IgD-negative memory B cell (primary cell): ENCODE measurements at regions not wholly inside any gene's neighbourhood (a gene's known extent, or its start where the extent isn't known, plus 50 kb on each side); places are given as distances from the start of the nearest gene placed in this dataset.
"Not testable (repeated sequence)": the region's sequence is repeated elsewhere in the genome, so short reads cannot be mapped to it uniquely, and the experiment has no call there.

Source experiments
- H3K27ac Mint-ChIP-seq, 3 donors: one replicate each; pipeline ENCODE4 v1.8.0; 2020 to 2022; ENCODE audit warnings: mild to moderate bottlenecking in 3 of 3, mixed read lengths in 3 of 3, moderate library complexity in 1 of 3
- H3K27me3 Mint-ChIP-seq: one replicate; pipeline ENCODE4 v1.8.0; 2021; ENCODE audit warnings: mixed read lengths
- H3K36me3 Mint-ChIP-seq: one replicate; pipeline ENCODE4 v1.8.0; 2020; ENCODE audit warnings: mild to moderate bottlenecking, mixed read lengths
- H3K4me1 Mint-ChIP-seq, 3 donors: one replicate each; pipeline ENCODE4 v1.8.0; 2020 to 2022; ENCODE audit warnings: mixed read lengths in 3 of 3, mild to moderate bottlenecking in 1 of 3
- H3K4me3 Mint-ChIP-seq, 4 donors: one replicate each; pipeline ENCODE4 v1.8.0; 2020 to 2022; ENCODE audit warnings: mild to moderate bottlenecking in 4 of 4, mixed read lengths in 4 of 4, moderate library complexity in 3 of 4
- H3K9me3 Mint-ChIP-seq, 3 donors: one replicate each; pipeline ENCODE4 v1.8.0; 2020 to 2021; ENCODE audit warnings: mixed read lengths in 3 of 3, mild to moderate bottlenecking in 1 of 3

DNA sequence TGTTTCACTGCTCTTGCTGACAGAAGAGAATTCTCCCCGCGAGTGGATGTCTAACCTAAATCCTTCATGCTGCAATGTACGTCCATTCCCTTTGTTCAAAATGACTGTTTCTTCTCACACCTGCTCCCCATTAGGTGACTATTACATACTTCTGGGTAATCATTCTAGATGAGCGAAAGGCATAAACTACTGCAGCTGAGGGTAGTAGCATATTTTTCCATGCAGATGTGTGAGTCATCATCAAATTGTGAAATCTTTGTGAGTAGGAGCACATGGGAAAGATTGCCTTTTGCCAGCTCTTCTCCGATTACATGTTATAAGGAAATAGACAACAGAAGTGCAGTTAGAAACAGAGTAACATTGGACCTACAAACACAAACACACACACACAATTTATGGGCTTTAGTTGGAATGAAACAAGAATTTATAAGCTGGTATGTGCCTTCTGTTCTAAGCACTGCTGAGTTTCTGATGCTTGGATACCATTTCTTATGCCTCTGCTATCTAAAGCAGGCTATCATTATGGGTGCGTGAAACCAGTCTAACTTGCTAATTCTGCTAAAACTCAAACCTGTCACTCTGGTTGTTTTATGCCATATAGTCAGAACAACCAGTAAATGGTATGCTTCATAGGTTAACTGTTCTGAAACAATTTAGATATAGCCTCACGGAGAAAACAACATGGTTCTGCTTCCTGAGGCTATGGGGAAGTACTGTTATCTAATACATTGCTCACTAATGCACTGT lies 346.9 kb upstream of the PSMD7 start:
- Mint-ChIP-seq H3K9me3 (no peaks in the 10 kb centered on the region), H3K36me3 (no peaks in the 10 kb centered on the region), H3K4me1 (no peaks in the 10 kb centered on the region), H3K27me3 (peaks cover 2% of the 10 kb centered on the region), H3K4me3 (no peak overlapping the region), H3K27ac (no peak overlapping the region)

DNA sequence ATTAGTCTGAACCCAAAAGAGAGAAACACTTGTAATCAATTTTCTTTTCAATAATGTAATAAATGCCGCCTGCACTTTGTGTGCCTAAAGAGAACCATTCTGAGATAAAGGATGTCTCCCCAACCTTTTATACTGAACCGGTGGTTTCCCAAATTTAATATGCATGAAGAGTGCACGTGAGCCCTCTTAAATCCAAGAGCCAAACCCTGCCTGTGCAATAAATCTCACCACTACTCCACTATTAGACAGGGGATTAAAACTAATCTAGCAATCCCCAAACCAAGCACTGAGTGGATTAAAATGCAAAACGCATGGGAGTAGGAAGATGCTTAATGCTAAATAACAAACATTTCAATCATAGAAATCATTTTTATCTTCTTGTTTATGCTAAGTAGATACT lies 351.0 kb upstream of the PSMD7 start:
- H3K36me3 Mint-ChIP-seq: no peaks in the 10 kb centered on the region
- H3K27ac Mint-ChIP-seq: no peak overlapping the region
- H3K27me3 Mint-ChIP-seq: peaks cover 2% of the 10 kb centered on the region
- no peaks in the 10 kb centered on the region for H3K9me3 Mint-ChIP-seq
- no peaks in the 10 kb centered on the region for H3K4me1 Mint-ChIP-seq
- H3K4me3 Mint-ChIP-seq: no peak overlapping the region

DNA sequence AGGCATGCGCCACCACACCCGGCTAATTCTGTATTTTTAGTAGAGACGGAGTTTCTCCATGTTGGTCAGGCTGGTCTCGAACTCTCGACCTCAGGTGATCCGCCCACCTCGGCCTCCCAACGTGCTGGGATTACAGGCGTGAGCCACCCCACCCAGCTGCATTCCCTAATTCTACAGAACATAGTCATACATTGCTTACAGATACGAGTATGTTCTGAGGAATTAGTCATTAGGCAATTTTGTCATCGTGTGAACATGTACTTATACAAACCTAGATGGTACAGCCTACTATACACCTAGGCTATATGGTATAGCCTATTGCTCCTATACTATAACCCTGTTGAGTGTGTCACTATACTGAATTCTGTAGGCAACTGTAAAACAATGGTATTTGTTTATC lies 353.4 kb upstream of the PSMD7 start:
- not testable (repeated sequence) for H3K9me3 Mint-ChIP-seq, H3K36me3 Mint-ChIP-seq, H3K27me3 Mint-ChIP-seq, H3K4me3 Mint-ChIP-seq, H3K27ac Mint-ChIP-seq, H3K4me1 Mint-ChIP-seq

DNA sequence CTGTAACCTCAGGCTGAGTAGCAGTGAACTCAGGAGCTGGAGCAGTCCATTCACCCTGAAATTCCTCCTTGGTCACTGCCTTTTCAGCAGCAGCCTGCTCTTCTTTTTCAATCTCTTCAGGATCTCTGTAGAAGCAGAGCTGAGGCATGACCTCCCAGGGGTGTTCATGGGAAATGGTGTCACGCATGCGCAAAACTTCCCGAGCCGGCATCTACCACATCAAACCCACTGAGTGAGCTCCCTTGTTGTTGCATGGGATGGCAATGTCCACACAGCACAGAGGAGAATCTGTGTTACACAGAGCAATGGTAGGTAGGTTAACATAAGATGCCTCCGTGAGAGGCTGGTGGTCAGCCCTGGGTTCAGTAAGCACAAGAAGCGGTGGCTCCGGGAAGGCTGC lies 355.8 kb upstream of the PSMD7 start:
- H3K4me1 Mint-ChIP-seq, H3K36me3 Mint-ChIP-seq, H3K27me3 Mint-ChIP-seq, H3K9me3 Mint-ChIP-seq, H3K4me3 Mint-ChIP-seq, H3K27ac Mint-ChIP-seq: not testable (repeated sequence)

DNA sequence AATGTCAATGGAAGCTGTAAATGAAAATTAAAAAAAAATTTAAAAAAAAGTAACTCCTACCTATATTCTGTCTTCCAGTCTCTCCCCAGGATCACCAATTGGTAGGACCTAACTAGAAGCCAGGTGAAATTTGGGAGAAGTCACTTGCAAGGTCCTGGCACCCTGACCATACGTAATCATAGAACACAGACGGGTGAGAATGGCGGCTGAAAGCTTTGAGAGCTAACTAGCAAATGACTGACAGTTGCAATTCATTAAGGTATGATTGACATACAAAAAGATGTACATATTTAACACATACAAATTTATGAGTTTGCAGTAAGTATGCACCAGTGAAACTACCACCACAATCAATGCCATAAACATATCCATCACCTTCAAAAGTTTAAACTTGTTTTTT lies 372.7 kb upstream of the PSMD7 start:
- peaks cover 2% of the 10 kb centered on the region for H3K36me3 Mint-ChIP-seq
- H3K9me3 Mint-ChIP-seq: peaks cover 6 to 31% (median 9%) of the 10 kb centered on the region in 3 donors
- H3K27me3 Mint-ChIP-seq: no peaks in the 10 kb centered on the region
- no peak overlapping the region for H3K4me3 Mint-ChIP-seq
- no peak overlapping the region for H3K27ac Mint-ChIP-seq
- no peaks in the 10 kb centered on the region for H3K4me1 Mint-ChIP-seq

- Mint-ChIP-seq H3K27me3 (no peaks in the 10 kb centered on the region), H3K36me3 (no peaks in the 10 kb centered on the region), H3K4me3 (no peak overlapping the region), H3K27ac (no peak overlapping the region), H3K9me3 (peaks cover 0 to 15% (median 2%) of the 10 kb centered on the region in 3 donors), H3K4me1 (no peaks in the 10 kb centered on the region)
These were observed 375.3 kb upstream of the PSMD7 start for GRCh38 chr16:73921295-73921694.

DNA sequence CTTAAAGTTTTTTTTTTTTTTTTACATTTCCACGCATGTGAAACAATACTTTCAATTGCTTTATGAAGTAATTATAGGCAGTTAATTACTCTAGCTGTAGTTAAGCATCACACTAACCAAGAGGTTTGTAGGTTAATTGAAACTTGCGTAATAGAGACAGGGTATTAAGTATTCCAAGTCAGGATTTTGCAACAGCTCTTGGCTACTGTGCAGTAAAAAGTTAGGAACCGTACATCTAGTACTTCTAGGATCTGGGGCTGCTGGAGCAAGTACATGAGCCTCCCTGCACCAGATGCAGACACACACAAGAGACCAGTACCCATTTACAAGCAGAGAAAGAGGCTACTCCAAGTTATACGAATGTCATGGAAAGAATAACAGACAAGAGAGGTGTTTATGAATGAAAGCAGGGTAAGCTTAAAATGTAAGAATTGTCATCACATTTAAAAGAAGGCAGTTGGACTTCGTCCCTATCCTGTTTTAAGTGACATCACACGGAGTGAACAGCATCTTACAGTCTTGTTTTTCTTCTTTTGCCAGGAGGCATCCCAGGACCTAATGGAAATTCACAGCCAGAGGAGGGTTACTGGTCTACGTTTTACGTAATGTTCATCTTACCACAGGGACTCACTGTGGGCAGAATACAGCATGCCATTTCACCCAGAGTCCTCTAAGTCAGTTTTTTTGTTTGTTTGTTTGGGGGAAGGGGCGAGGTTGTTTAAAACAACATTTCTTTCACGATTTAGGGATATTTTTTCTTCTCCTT lies 379.6 kb upstream of the PSMD7 start:
- H3K4me3 Mint-ChIP-seq: no peak overlapping the region
- H3K27me3 Mint-ChIP-seq: no peaks in the 10 kb centered on the region
- no peaks in the 10 kb centered on the region for H3K36me3 Mint-ChIP-seq
- no peaks in the 10 kb centered on the region for H3K9me3 Mint-ChIP-seq
- H3K4me1 Mint-ChIP-seq: no peaks in the 10 kb centered on the region
- peak overlapping the region in 1 of 3 donors; percentile 55 for H3K27ac Mint-ChIP-seq

DNA sequence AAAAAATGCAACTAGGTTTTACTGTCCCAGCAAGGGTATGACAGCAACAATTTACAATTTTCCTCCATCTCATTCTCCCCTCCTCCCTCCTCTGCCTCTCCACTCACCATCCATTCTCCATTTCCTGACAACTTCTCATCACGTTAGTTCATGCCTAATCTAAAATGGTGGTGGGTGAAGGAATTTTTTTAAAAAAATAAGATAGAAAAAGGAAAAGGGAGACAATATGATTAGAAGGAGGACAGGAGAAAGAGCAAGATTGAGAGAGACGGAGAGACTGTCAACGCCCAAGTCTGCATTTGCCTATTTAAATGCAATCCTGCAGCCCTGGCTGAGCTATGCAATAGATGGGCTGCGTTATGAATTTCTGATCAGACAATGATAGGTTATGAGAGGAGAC lies 380.7 kb upstream of the PSMD7 start:
- Mint-ChIP-seq H3K27ac (peak overlapping the region in 1 of 3 donors; percentile 10), H3K4me3 (no peak overlapping the region), H3K4me1 (no peaks in the 10 kb centered on the region), H3K27me3 (no peaks in the 10 kb centered on the region), H3K9me3 (peaks cover 0 to under 1% (median 0%) of the 10 kb centered on the region in 3 donors), H3K36me3 (no peaks in the 10 kb centered on the region)

DNA sequence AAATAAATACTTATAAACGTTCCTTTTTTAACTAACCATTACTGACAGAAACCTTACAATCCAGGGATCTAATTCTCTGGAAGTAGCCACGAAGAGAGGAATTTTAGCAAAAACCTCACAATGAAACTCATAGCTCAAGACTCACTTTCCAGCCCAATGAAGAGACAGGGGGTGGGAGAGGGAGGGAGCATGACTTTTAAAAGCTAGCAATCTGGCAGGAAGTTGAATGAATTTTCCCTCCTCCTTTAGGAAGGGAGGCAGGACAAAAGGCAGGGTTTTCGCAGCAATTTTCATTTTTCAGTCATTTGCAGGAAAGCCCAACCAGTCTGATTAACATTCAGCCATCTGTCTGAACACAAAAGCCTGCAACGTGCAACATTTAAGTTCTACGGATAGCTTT lies 381.5 kb upstream of the PSMD7 start:
- peaks cover 0 to 5% (median 0%) of the 10 kb centered on the region in 3 donors for H3K9me3 Mint-ChIP-seq
- H3K36me3 Mint-ChIP-seq: no peaks in the 10 kb centered on the region
- no peaks in the 10 kb centered on the region for H3K27me3 Mint-ChIP-seq
- no peaks in the 10 kb centered on the region for H3K4me1 Mint-ChIP-seq
- no peak overlapping the region for H3K27ac Mint-ChIP-seq
- no peak overlapping the region for H3K4me3 Mint-ChIP-seq

- H3K9me3 Mint-ChIP-seq: peaks cover 0 to 8% (median 2%) of the 10 kb centered on the region in 3 donors
- no peak overlapping the region for H3K27ac Mint-ChIP-seq
- H3K27me3 Mint-ChIP-seq: no peaks in the 10 kb centered on the region
- H3K4me1 Mint-ChIP-seq: no peaks in the 10 kb centered on the region
- H3K4me3 Mint-ChIP-seq: no peak overlapping the region
- no peaks in the 10 kb centered on the region for H3K36me3 Mint-ChIP-seq
These were observed 383.8 kb upstream of the PSMD7 start for GRCh38 chr16:73912850-73913249.

DNA sequence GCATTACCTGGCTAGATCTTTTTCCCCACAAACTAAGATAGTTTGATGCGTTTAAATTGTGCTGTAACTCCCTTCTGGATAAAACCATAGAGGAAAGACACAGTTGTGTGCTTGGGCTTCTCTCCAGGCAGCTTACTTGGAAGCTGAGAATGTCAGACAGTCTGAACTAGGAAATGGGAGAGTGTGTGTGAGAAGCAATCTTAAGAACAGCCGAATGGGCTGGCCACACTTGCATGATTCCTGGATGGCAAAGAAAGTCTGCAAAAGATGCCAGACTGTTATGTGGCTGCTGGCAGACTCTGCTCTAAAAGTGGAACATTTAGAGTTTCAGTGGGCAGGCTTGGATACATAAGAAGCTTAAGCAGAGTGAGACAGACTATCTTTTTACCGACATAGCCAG lies 384.3 kb upstream of the PSMD7 start:
- H3K4me3 Mint-ChIP-seq: no peak overlapping the region
- H3K9me3 Mint-ChIP-seq: peaks cover 0 to 11% (median 4%) of the 10 kb centered on the region in 3 donors
- H3K36me3 Mint-ChIP-seq: no peaks in the 10 kb centered on the region
- H3K27me3 Mint-ChIP-seq: no peaks in the 10 kb centered on the region
- no peaks in the 10 kb centered on the region for H3K4me1 Mint-ChIP-seq
- no peak overlapping the region for H3K27ac Mint-ChIP-seq

GRCh38 chr16:73909529-73910035 lies 387.0 kb upstream of the PSMD7 start:
- Mint-ChIP-seq H3K4me3 (no peak overlapping the region), H3K27ac (no peak overlapping the region), H3K4me1 (no peaks in the 10 kb centered on the region), H3K9me3 (peaks cover 0 to 11% (median 6%) of the 10 kb centered on the region in 3 donors), H3K27me3 (no peaks in the 10 kb centered on the region), H3K36me3 (no peaks in the 10 kb centered on the region)

DNA sequence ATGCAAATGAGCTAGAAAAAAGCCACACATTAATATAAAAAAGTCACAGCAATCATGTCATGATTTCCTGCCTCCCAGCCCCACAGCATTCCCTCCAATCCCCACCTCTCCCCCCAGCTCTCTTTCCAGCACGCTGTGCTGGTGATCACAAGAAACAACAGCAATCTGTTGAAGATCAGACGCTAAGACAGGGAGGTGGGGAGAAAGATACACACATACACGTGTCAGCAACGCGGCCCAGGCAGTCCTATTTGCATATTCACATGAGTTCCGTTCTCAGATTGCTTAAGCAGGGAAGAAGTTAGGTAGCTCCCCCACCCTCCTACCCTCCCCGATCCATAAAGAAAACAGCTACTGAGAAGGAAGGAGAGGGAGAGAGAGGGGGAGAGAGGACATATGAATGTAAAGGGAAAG lies 405.5 kb upstream of the PSMD7 start:
- peaks cover 2% of the 10 kb centered on the region for H3K36me3 Mint-ChIP-seq
- H3K27me3 Mint-ChIP-seq: peaks cover 23% of the 10 kb centered on the region
- H3K4me3 Mint-ChIP-seq: no peak overlapping the region
- H3K9me3 Mint-ChIP-seq: peaks cover 0 to 2% (median 2%) of the 10 kb centered on the region in 3 donors
- no peak overlapping the region for H3K27ac Mint-ChIP-seq
- peaks cover 0 to 4% (median 0%) of the 10 kb centered on the region in 3 donors for H3K4me1 Mint-ChIP-seq

DNA sequence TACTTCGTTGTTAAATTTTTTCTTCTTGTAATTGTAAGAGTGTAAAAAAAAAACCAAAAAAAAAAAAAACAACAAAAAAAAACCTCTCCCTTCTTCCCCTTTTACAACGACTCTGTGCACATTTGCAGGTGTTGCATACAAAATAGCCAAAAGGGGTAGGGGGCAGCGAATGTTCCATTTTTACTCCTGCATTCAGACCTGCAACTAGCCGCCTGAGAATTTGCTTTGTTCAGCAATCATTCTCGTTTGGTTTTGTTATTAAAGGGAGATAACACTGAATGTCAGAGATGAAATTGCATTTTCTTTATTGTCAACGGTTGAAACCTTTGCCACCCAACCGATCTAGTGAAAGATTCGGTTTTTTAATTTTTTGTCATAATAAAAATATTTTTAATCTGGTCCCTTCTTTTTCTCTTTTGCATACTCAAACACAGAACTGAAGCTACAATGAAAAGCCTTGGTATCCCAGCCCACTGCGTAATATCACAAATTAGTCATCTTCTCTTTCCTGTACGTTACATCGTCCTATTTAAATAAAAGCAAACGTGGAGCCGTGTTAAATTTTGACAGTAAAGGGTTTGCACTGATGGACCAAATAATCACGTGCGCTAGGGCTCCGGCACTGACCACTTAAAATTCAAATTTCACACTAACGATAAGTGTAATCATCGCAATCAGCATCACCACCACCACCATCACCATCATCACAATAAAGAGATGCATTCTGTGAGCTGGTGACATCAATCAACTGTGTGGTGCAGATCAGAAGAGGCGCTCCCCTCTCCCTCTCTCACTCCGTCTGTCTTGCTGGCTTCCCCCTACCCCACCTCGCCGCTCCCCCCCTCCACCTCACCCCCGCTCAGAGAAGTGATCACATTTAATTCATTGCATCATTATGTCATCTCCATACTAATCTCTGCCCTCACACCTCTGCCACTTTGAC lies 406.2 kb upstream of the PSMD7 start:
- Mint-ChIP-seq H3K36me3 (peaks cover 2% of the 10 kb centered on the region), H3K4me3 (peak overlapping the region in 1 of 4 donors; percentile 55), H3K4me1 (peaks cover 0 to 4% (median 0%) of the 10 kb centered on the region in 3 donors), H3K27ac (no peak overlapping the region), H3K27me3 (peaks cover 19% of the 10 kb centered on the region), H3K9me3 (peaks cover 0 to 2% (median 2%) of the 10 kb centered on the region in 3 donors)
